Activated CD4-positive, alpha-beta T cell treated with anti-CD3 and anti-CD28 coated beads for 36 hours (primary cell): ENCODE measurements at regions not wholly inside any gene's neighbourhood (a gene's known extent, or its start where the extent isn't known, plus 50 kb on each side); places are given as distances from the start of the nearest gene placed in this dataset.

Source experiments
- ATAC-seq: fragments of 200-7000 bp; cut with Tn5 transposase; one replicate; pipeline ENCODE4 v1.10.0; 2021; ENCODE audit warnings: mild to moderate bottlenecking, moderate library complexity
- CTCF ChIA-PET: fragments of 350-600 bp; sonication (Branson Sonifier 250); formaldehyde crosslinking; loops from one replicate; lab custom pipeline; 2021; ENCODE audit warnings: antibody characterized with exemption; lab: Charles Lee
- POLR2A ChIA-PET: fragments of 350-600 bp; sonication (Branson Sonifier 250); formaldehyde crosslinking; loops from one replicate; lab custom pipeline; 2021; ENCODE audit warnings: antibody characterized with exemption, inconsistent platforms; lab: Charles Lee
- DNase-seq: peaks from one replicate; pipeline ENCODE4 v3.0.0-alpha.2; 2020
- H3K27ac Mint-ChIP-seq: one replicate; pipeline ENCODE4 v1.8.0; 2021; ENCODE audit warnings: mixed read lengths
- H3K27me3 Mint-ChIP-seq: one replicate; pipeline ENCODE4 v1.8.0; 2021; ENCODE audit warnings: mixed read lengths
- H3K36me3 Mint-ChIP-seq: one replicate; pipeline ENCODE4 v1.8.0; 2021; ENCODE audit warnings: low read depth, mixed read lengths
- H3K4me1 Mint-ChIP-seq: one replicate; pipeline ENCODE4 v1.8.0; 2021; ENCODE audit warnings: mixed read lengths
- H3K4me3 Mint-ChIP-seq: one replicate; pipeline ENCODE4 v1.8.0; 2021; ENCODE audit warnings: mild to moderate bottlenecking, moderate library complexity, mixed read lengths
- H3K9me3 Mint-ChIP-seq: one replicate; pipeline ENCODE4 v1.8.0; 2021; ENCODE audit warnings: low read depth, mixed read lengths
- intact Hi-C, 2 experiments: fragments of 100-400 bp; cut with DNase I in 1 of 2; cut with micrococcal nuclease in 1 of 2; formaldehyde crosslinking; loops; one replicate each; pipeline versions ENCODE4 v1.14.2 to v1.15.1; 2022 to 2024; cut with DNase I, micrococcal nuclease

GRCh38 chr6:71410681-71411080, 122.1 kb downstream of the OGFRL1 start:
- H3K27me3 Mint-ChIP-seq: peaks cover 27% of the 10 kb centered on the region
- DNase-seq: no peak
- CTCF ChIA-PET: no interaction called here

DNA sequence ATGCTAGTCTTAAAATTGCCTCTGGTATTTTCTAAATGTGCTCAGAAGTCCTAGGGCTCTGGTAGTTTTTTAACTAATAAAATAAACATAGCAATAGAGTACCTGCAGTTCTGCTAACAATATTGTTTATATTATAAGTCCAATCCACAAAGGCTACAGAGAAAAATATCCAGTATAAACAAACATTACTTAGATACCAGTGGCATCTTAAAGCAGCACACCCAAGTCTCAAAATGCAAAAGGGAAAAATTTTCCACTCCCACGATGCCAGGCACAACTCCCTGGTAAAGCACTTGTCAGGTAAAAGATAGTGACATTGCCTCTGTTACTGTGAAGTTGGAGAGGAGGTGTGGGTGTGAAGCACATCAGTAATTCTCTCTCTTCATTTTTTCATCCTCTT, 123.3 kb downstream of the OGFRL1 start:
- no peaks in the 10 kb centered on the region for H3K9me3 Mint-ChIP-seq
- ChIA-PET CTCF (no interaction called here), POLR2A (no interaction called here)
- DNase-seq (no peak), ATAC-seq (no peak)
- H3K27me3 Mint-ChIP-seq: peaks cover 21% of the 10 kb centered on the region
- H3K4me3 Mint-ChIP-seq: no peak overlapping the region
- intact Hi-C loops: no loop called here
- H3K27ac Mint-ChIP-seq: no peak overlapping the region
- H3K4me1 Mint-ChIP-seq: no peaks in the 10 kb centered on the region
- H3K36me3 Mint-ChIP-seq: no peaks in the 10 kb centered on the region

More at GRCh38 chr6:71410681-71411080, 122.1 kb downstream of the OGFRL1 start:
- no peaks in the 10 kb centered on the region for H3K36me3 Mint-ChIP-seq
- no peak overlapping the region for H3K4me3 Mint-ChIP-seq
- POLR2A ChIA-PET: no interaction called here
- no peaks in the 10 kb centered on the region for H3K4me1 Mint-ChIP-seq
- no peak for ATAC-seq
- no peak overlapping the region for H3K27ac Mint-ChIP-seq
- intact Hi-C loops: no loop called here
- no peaks in the 10 kb centered on the region for H3K9me3 Mint-ChIP-seq

GRCh38 chr6:71412559-71413140, 124.0 kb downstream of the OGFRL1 start:
- no peaks in the 10 kb centered on the region for H3K9me3 Mint-ChIP-seq
- H3K27me3 Mint-ChIP-seq: peaks cover 26% of the 10 kb centered on the region
- no peak overlapping the region for H3K27ac Mint-ChIP-seq
- no peak for ATAC-seq
- no peaks in the 10 kb centered on the region for H3K36me3 Mint-ChIP-seq
- no peak overlapping the region for H3K4me3 Mint-ChIP-seq
- POLR2A ChIA-PET: no interaction called here
- intact Hi-C loops: no loop called here
- DNase-seq: no peak
- H3K4me1 Mint-ChIP-seq: no peaks in the 10 kb centered on the region
- CTCF ChIA-PET: no interaction called here

DNA sequence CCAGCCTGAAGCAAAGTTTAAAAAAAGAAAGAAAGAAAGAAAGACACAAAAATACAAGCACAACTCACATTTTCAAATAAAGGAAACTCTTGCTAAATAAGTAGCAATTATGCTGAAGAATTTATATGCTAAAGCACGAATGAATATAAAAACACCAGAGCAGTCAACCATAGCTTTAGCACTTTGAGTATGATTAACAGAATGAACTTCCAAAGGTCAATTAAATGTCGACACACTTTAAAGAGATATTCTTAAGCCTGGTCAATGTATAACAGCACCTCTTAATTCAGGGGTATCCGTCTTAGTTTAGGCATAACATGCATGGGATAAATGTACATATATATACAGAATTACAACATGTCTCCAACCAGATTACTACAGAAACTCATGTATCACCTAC, 125.9 kb downstream of the OGFRL1 start:
- Mint-ChIP-seq H3K36me3 (no peaks in the 10 kb centered on the region), H3K4me1 (no peaks in the 10 kb centered on the region), H3K9me3 (no peaks in the 10 kb centered on the region), H3K27me3 (peaks cover 40% of the 10 kb centered on the region), H3K27ac (no peak overlapping the region), H3K4me3 (no peak overlapping the region)
- intact Hi-C loops: no loop called here
- POLR2A ChIA-PET: no interaction called here
- no peak for DNase-seq
- ATAC-seq: no peak
- CTCF ChIA-PET: no interaction called here

- Mint-ChIP-seq H3K4me1 (peaks cover 2% of the 10 kb centered on the region), H3K27ac (no peak overlapping the region), H3K27me3 (peaks cover 52% of the 10 kb centered on the region), H3K36me3 (no peaks in the 10 kb centered on the region), H3K4me3 (peak overlapping the region; percentile 35), H3K9me3 (no peaks in the 10 kb centered on the region)
- intact Hi-C loops: no loop called here
- DNase-seq: peak; percentile 4
- ChIA-PET POLR2A (no interaction called here), CTCF (interaction anchor here (0.7 kb wide), 1 partner anchor 26 kb away, joined by 4 read pairs; no protein-coding TSS in a partner anchor)
- no peak for ATAC-seq
Observed at GRCh38 chr6:71419217-71420094, 130.8 kb downstream of the OGFRL1 start.

DNA sequence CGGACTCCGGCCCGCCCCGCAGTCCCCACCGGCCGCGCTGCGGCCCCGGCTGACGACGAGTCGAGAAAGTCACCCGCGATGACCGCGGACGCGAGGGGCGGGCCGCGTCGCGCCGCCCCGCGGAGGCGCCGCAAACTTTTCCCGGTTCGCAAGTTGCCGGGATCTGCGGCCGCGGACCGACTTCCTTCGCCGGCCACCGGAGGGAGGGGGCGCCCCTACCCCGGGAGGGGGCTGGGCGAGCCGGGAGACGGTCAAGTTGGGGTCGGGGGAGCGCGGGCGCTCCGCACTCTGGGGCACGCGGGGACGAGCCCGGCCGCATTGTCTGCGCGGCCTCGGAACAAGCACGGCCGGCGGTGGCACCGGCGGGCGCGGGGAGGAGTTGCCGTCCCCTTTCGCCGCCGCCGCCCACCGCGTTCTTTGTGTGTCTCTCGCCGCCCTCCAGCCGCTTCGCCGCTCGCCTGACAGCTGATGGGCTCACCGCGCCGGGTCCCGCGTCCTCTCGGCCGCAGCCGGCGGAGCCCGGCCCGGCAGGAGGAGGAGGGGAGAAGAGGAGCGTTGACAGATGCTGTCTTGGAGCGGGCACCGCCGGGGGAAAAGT, 131.6 kb downstream of the OGFRL1 start:
- Mint-ChIP-seq H3K36me3 (no peaks in the 10 kb centered on the region), H3K27ac (no peak overlapping the region), H3K4me1 (peaks cover 2% of the 10 kb centered on the region), H3K9me3 (no peaks in the 10 kb centered on the region), H3K27me3 (peaks cover 48% of the 10 kb centered on the region), H3K4me3 (peak overlapping the region; percentile 32)
- ChIA-PET POLR2A (no interaction called here), CTCF (no interaction called here)
- ATAC-seq (peak; percentile 23), DNase-seq (peak; percentile 18)
- intact Hi-C loops: no loop called here

GRCh38 chr6:71420693-71421328, 132.2 kb downstream of the OGFRL1 start:
- Mint-ChIP-seq H3K27ac (no peak overlapping the region), H3K36me3 (no peaks in the 10 kb centered on the region), H3K9me3 (no peaks in the 10 kb centered on the region), H3K4me1 (peaks cover 2% of the 10 kb centered on the region), H3K27me3 (peaks cover 44% of the 10 kb centered on the region), H3K4me3 (peak overlapping the region; percentile 32)
- DNase-seq: peak; percentile 57
- ATAC-seq: peak; percentile 96
- ChIA-PET CTCF (no interaction called here), POLR2A (no interaction called here)
- intact Hi-C loops: no loop called here

- H3K4me1 Mint-ChIP-seq: peaks cover 2% of the 10 kb centered on the region
- H3K4me3 Mint-ChIP-seq: no peak overlapping the region
- no peaks in the 10 kb centered on the region for H3K9me3 Mint-ChIP-seq
- H3K27me3 Mint-ChIP-seq: peaks cover 45% of the 10 kb centered on the region
- H3K36me3 Mint-ChIP-seq: no peaks in the 10 kb centered on the region
- ATAC-seq: no peak
- no peak overlapping the region for H3K27ac Mint-ChIP-seq
- CTCF ChIA-PET: no interaction called here
- no peak for DNase-seq
- intact Hi-C loops: no loop called here
- POLR2A ChIA-PET: no interaction called here
Observed at GRCh38 chr6:71421611-71422010, 133.0 kb downstream of the OGFRL1 start.

GRCh38 chr6:71430018-71430417, 141.4 kb downstream of the OGFRL1 start:
- POLR2A ChIA-PET: no interaction called here
- H3K36me3 Mint-ChIP-seq: no peaks in the 10 kb centered on the region

GRCh38 chr6:71433441-71433840, 144.8 kb downstream of the OGFRL1 start:
- Mint-ChIP-seq H3K4me1 (no peaks in the 10 kb centered on the region), H3K4me3 (no peak overlapping the region), H3K27ac (no peak overlapping the region), H3K27me3 (peaks cover 17% of the 10 kb centered on the region), H3K9me3 (no peaks in the 10 kb centered on the region), H3K36me3 (no peaks in the 10 kb centered on the region)
- POLR2A ChIA-PET: no interaction called here
- intact Hi-C loops: no loop called here
- no peak for DNase-seq
- no peak for ATAC-seq
- CTCF ChIA-PET: no interaction called here

More at GRCh38 chr6:71430018-71430417, 141.4 kb downstream of the OGFRL1 start:
- Mint-ChIP-seq H3K27me3 (peaks cover 16% of the 10 kb centered on the region), H3K9me3 (no peaks in the 10 kb centered on the region), H3K27ac (no peak overlapping the region), H3K4me3 (no peak overlapping the region), H3K4me1 (no peaks in the 10 kb centered on the region)
- no peak for DNase-seq
- intact Hi-C loops: no loop called here
- CTCF ChIA-PET: no interaction called here
- no peak for ATAC-seq

- no peak for DNase-seq
- CTCF ChIA-PET: no interaction called here
- H3K4me3 Mint-ChIP-seq: no peak overlapping the region
- POLR2A ChIA-PET: no interaction called here
- no peaks in the 10 kb centered on the region for H3K4me1 Mint-ChIP-seq
- intact Hi-C loops: no loop called here
- no peaks in the 10 kb centered on the region for H3K36me3 Mint-ChIP-seq
- H3K27me3 Mint-ChIP-seq: peaks cover 4% of the 10 kb centered on the region
- H3K9me3 Mint-ChIP-seq: peaks cover 7% of the 10 kb centered on the region
- no peak for ATAC-seq
- H3K27ac Mint-ChIP-seq: no peak overlapping the region
Observed at GRCh38 chr6:71444222-71444621, 155.6 kb downstream of the OGFRL1 start.
